HEK293 (cell line): ENCODE measurements at regions not wholly inside any gene's neighbourhood (a gene's known extent, or its start where the extent isn't known, plus 50 kb on each side); places are given as distances from the start of the nearest gene placed in this dataset.

Source experiments
- CTCF ChIA-PET: fragments of 350-600 bp; formaldehyde crosslinking; extraction: SDS; loops from one replicate; lab custom pipeline; 2021; ENCODE audit warnings: antibody characterized with exemption; lab: Yijun Ruan, JAX
- POLR2A ChIA-PET: fragments of 300-600 bp; formaldehyde crosslinking; extraction: SDS; loops from one replicate; lab custom pipeline; 2020; ENCODE audit warnings: antibody characterized with exemption, inconsistent platforms; lab: Yijun Ruan, JAX
- H3K27ac ChIP-seq: fragments of 200-500 bp; sonication (Bioruptor generic); 2 replicates; pipeline ENCODE4 v1.5.1; 2014; ENCODE audit warnings: low read depth, low read length, control low read depth, inconsistent platforms; ENCODE audit errors: extremely low read depth
- H3K36me3 ChIP-seq, 2 experiments: fragments of 200-500 bp in 1 of 2; sonication (Bioruptor generic) in 1 of 2; 1 replicate in 1 of 2; 2 replicates in 1 of 2; pipeline ENCODE4 v1.5.1; 2014 to 2017; ENCODE audit warnings: inconsistent platforms in 2 of 2, low read length in 2 of 2; ENCODE audit not compliant: control insufficient read depth in 2 of 2, insufficient read depth in 1 of 2
- H3K4me1 ChIP-seq: fragments of 200-500 bp; sonication (Bioruptor generic); 2 replicates; pipeline ENCODE4 v1.5.1; 2014; ENCODE audit warnings: mild to moderate bottlenecking, low read length, inconsistent platforms; ENCODE audit not compliant: control insufficient read depth, insufficient read depth
- H3K4me3 ChIP-seq: 2 replicates; pipeline ENCODE4 v1.5.1; 2011; ENCODE audit warnings: low read depth, mild to moderate bottlenecking, control low read depth, low read length, moderate library complexity
- H3K9me3 ChIP-seq: fragments of 200-500 bp; sonication (Bioruptor generic); 2 replicates; pipeline ENCODE4 v1.5.1; 2014; ENCODE audit warnings: low read depth, low read length, inconsistent platforms; ENCODE audit not compliant: control insufficient read depth, insufficient read depth
- GLIS2 ChIP-seq: fragments of 450-650 bp; formaldehyde crosslinking; IDR thresholded peaks from 2 replicates; pipeline ENCODE4 v1.5.1; 2016; ENCODE audit warnings: missing biosample characterization, missing genetic modification characterization
- KLF16 ChIP-seq: fragments of 450-650 bp; formaldehyde crosslinking; IDR thresholded peaks from 2 replicates; pipeline ENCODE4 v1.5.1; 2017; ENCODE audit warnings: missing biosample characterization, missing genetic modification characterization
- MZF1 ChIP-seq: fragments of 450-650 bp; formaldehyde crosslinking; IDR thresholded peaks from 2 replicates; pipeline ENCODE4 v1.5.1; 2017; ENCODE audit warnings: missing biosample characterization, missing genetic modification characterization, borderline replicate concordance
- SP2 ChIP-seq: fragments of 450-650 bp; formaldehyde crosslinking; IDR thresholded peaks from 2 replicates; pipeline ENCODE4 v1.5.1; 2016; ENCODE audit warnings: missing biosample characterization, missing genetic modification characterization
- SP3 ChIP-seq: fragments of 450-650 bp; formaldehyde crosslinking; IDR thresholded peaks from 2 replicates; pipeline ENCODE4 v1.5.1; 2016; ENCODE audit warnings: missing biosample characterization, missing genetic modification characterization
- TCF7L2 ChIP-seq: IDR thresholded peaks from 2 replicates; pipeline ENCODE4 v1.6.1; 2011; ENCODE audit warnings: low read depth, mild to moderate bottlenecking, inconsistent platforms, low read length, moderate library complexity, borderline replicate concordance
- TRIM28 ChIP-seq: IDR thresholded peaks from 2 replicates; pipeline ENCODE4 v1.6.1; 2011; ENCODE audit warnings: low read length, control low read depth, borderline replicate concordance
- ZBTB48 ChIP-seq: fragments of 450-650 bp; formaldehyde crosslinking; IDR thresholded peaks from 2 replicates; pipeline ENCODE4 v1.5.1; 2016; ENCODE audit warnings: missing biosample characterization, missing genetic modification characterization
- ZNF112 ChIP-seq: fragments of 450-650 bp; formaldehyde crosslinking; IDR thresholded peaks from 2 replicates; pipeline ENCODE4 v1.5.0; 2017; ENCODE audit warnings: missing biosample characterization, missing genetic modification characterization
- ZNF132 ChIP-seq: fragments of 450-650 bp; formaldehyde crosslinking; IDR thresholded peaks from 2 replicates; pipeline ENCODE4 v1.5.1; 2017; ENCODE audit warnings: missing biosample characterization, missing genetic modification characterization, borderline replicate concordance
- ZNF169 ChIP-seq: fragments of 450-650 bp; formaldehyde crosslinking; IDR thresholded peaks from 2 replicates; pipeline ENCODE4 v1.5.1; 2016; ENCODE audit warnings: missing biosample characterization, missing genetic modification characterization
- ZNF248 ChIP-seq: fragments of 450-650 bp; formaldehyde crosslinking; IDR thresholded peaks from 2 replicates; pipeline ENCODE4 v1.5.1; 2017; ENCODE audit warnings: missing biosample characterization, missing genetic modification characterization
- ZNF302 ChIP-seq: fragments of 450-650 bp; formaldehyde crosslinking; IDR thresholded peaks from 2 replicates; pipeline ENCODE4 v1.5.1; 2016; ENCODE audit warnings: missing biosample characterization, missing genetic modification characterization, low read depth
- ZNF404 ChIP-seq: fragments of 450-650 bp; formaldehyde crosslinking; IDR thresholded peaks from 2 replicates; pipeline ENCODE4 v1.5.1; 2017; ENCODE audit warnings: missing biosample characterization, missing genetic modification characterization
- ZNF416 ChIP-seq: fragments of 450-650 bp; formaldehyde crosslinking; IDR thresholded peaks from 2 replicates; pipeline ENCODE4 v1.5.1; 2016; ENCODE audit warnings: missing biosample characterization, missing genetic modification characterization
- ZNF555 ChIP-seq: fragments of 450-650 bp; formaldehyde crosslinking; conservative IDR thresholded peaks from 2 replicates; pipeline ENCODE4 v1.5.1; 2017; ENCODE audit warnings: missing biosample characterization, mild to moderate bottlenecking, missing genetic modification characterization, inconsistent platforms
- ZNF585B ChIP-seq: fragments of 450-650 bp; formaldehyde crosslinking; IDR thresholded peaks from 2 replicates; pipeline ENCODE4 v1.5.1; 2016; ENCODE audit warnings: missing biosample characterization, missing genetic modification characterization
- ZNF610 ChIP-seq: fragments of 450-650 bp; formaldehyde crosslinking; IDR thresholded peaks from 2 replicates; pipeline ENCODE4 v1.5.1; 2016; ENCODE audit warnings: missing biosample characterization, missing genetic modification characterization, borderline replicate concordance
- ZNF777 ChIP-seq: fragments of 450-650 bp; formaldehyde crosslinking; IDR thresholded peaks from 2 replicates; pipeline ENCODE4 v1.5.1; 2017; ENCODE audit warnings: missing biosample characterization, missing genetic modification characterization, borderline replicate concordance
- TF ChIP-seq, protein P1 (sequence below): fragments of 450-650 bp; formaldehyde crosslinking; IDR thresholded peaks from 2 replicates; pipeline ENCODE4 v1.5.1; 2016; ENCODE audit warnings: missing biosample characterization, missing genetic modification characterization
- TF ChIP-seq, protein P2 (sequence below): fragments of 450-650 bp; formaldehyde crosslinking; IDR thresholded peaks from 2 replicates; pipeline ENCODE4 v1.5.1; 2016; ENCODE audit warnings: missing biosample characterization, missing genetic modification characterization
- TF ChIP-seq, protein P3 (sequence below): fragments of 450-650 bp; formaldehyde crosslinking; IDR thresholded peaks from 2 replicates; pipeline ENCODE4 v1.5.1; 2016; ENCODE audit warnings: missing biosample characterization, missing genetic modification characterization
- TF ChIP-seq, protein P4 (sequence below): fragments of 450-650 bp; formaldehyde crosslinking; IDR thresholded peaks from 2 replicates; pipeline ENCODE4 v1.5.1; 2016; ENCODE audit warnings: missing biosample characterization, missing genetic modification characterization
- TF ChIP-seq, protein P5 (sequence below): fragments of 450-650 bp; formaldehyde crosslinking; IDR thresholded peaks from 2 replicates; pipeline ENCODE4 v1.5.1; 2016; ENCODE audit warnings: missing biosample characterization, missing genetic modification characterization

DNA sequence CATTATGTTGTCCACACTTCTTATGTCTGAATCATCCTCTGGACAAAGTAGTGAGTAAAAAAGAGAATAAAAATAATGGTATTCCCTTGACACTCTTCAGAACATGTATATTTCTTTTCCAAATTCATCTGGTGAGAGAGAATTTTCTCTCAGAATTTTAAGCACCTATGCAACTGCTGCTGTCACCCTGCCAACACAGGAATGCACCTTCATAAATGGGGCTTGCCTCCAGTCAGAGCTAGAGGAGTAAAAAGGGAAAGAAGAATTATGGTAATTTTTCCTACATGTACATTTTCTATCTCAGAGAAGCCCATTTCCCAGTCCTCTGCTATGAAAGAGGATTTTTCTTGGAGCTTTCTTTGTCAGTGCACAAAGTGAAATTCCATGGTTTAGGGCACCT, 92.2 kb upstream of the ALCAM start:
- H3K4me1 ChIP-seq: no peaks in the 10 kb centered on the region
- ChIA-PET POLR2A (no interaction called here), CTCF (no interaction called here)
- no peak overlapping the region for H3K27ac ChIP-seq
- H3K9me3 ChIP-seq: no peaks in the 10 kb centered on the region
- TF ChIP-seq GLIS2 (tag by site-specific recombination) (no peak), ZNF777 (tag by site-specific recombination) (no peak), TRIM28 (no peak), ZNF585B (tag by site-specific recombination) (no peak), ZNF555 (tag by site-specific recombination) (no peak), KLF16 (tag by site-specific recombination) (no peak), SP2 (tag by site-specific recombination) (no peak), MZF1 (tag by site-specific recombination) (no peak), ZNF404 (tag by site-specific recombination) (no peak), ZNF610 (no peak), ZNF416 (tag by site-specific recombination) (no peak)
- TF ChIP-seq, protein P1, sequence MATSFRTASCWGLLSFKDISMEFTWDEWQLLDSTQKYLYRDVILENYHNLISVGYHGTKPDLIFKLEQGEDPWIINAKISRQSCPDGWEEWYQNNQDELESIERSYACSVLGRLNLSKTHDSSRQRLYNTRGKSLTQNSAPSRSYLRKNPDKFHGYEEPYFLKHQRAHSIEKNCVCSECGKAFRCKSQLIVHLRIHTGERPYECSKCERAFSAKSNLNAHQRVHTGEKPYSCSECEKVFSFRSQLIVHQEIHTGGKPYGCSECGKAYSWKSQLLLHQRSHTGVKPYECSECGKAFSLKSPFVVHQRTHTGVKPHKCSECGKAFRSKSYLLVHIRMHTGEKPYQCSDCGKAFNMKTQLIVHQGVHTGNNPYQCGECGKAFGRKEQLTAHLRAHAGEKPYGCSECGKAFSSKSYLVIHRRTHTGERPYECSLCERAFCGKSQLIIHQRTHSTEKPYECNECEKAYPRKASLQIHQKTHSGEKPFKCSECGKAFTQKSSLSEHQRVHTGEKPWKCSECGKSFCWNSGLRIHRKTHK (tag by site-specific recombination): no peak
- H3K36me3 ChIP-seq: no peaks in the 10 kb centered on the region
- no peak overlapping the region for H3K4me3 ChIP-seq

DNA sequence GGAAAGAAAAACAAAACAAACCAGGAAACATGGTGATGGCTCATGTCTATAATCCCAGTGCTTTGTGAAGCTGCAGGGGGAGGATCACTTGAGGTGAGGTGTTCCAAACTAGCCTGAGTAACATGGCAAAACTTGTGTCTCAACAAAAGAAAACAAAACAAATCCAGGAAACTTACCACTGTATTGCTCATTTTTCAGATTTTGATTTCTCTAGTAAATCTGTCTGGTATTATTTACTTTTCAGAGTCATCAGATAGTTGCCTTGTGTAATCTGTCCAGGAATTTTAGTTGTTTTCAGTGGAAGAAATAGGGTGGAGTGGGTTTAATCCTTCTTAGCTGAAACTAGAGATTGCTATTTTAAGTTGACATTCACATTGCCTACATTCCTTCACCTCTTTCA, 91.8 kb upstream of the ALCAM start:
- Histone ChIP-seq H3K9me3 (no peaks in the 10 kb centered on the region), H3K4me3 (no peak overlapping the region), H3K27ac (no peak overlapping the region), H3K36me3 (no peaks in the 10 kb centered on the region), H3K4me1 (no peaks in the 10 kb centered on the region)
- ChIA-PET CTCF (no interaction called here), POLR2A (no interaction called here)
- no peak for TF ChIP-seq TCF7L2
- TF ChIP-seq, all 188 proteins: peak for 0

DNA sequence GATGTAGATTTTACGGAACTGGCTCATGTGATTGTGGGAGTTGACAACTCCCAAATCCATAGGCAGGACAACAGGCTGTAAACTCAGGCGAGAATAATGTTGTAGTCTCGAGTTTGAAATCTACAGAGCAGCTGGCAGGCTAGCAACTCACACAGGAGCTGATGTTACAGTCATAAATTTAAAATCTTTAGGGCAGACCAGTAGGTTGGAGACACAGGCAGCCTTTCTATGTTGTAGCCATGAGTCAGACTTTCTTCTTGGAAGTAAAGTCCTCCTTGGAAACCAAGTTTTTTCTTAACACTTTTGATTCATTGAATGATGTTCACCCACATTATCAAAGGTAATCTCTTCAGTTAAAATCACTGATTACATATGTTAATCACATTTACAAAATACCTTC, 89.1 kb upstream of the ALCAM start:
- Histone ChIP-seq H3K9me3 (no peaks in the 10 kb centered on the region), H3K4me1 (no peaks in the 10 kb centered on the region), H3K27ac (no peak overlapping the region), H3K36me3 (no peaks in the 10 kb centered on the region), H3K4me3 (no peak overlapping the region)
- ChIA-PET POLR2A (no interaction called here), CTCF (no interaction called here)
- TF ChIP-seq ZNF132 (no peak), ZNF169 (tag by site-specific recombination) (no peak), ZNF248 (tag by site-specific recombination) (no peak), ZNF302 (tag by site-specific recombination) (no peak), ZBTB48 (no peak), SP3 (no peak), ZNF112 (tag by site-specific recombination) (no peak)
- TF ChIP-seq, protein P2, sequence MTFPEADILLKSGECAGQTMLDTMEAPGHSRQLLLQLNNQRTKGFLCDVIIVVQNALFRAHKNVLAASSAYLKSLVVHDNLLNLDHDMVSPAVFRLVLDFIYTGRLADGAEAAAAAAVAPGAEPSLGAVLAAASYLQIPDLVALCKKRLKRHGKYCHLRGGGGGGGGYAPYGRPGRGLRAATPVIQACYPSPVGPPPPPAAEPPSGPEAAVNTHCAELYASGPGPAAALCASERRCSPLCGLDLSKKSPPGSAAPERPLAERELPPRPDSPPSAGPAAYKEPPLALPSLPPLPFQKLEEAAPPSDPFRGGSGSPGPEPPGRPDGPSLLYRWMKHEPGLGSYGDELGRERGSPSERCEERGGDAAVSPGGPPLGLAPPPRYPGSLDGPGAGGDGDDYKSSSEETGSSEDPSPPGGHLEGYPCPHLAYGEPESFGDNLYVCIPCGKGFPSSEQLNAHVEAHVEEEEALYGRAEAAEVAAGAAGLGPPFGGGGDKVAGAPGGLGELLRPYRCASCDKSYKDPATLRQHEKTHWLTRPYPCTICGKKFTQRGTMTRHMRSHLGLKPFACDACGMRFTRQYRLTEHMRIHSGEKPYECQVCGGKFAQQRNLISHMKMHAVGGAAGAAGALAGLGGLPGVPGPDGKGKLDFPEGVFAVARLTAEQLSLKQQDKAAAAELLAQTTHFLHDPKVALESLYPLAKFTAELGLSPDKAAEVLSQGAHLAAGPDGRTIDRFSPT (tag by site-specific recombination): no peak
- TF ChIP-seq, protein P3, sequence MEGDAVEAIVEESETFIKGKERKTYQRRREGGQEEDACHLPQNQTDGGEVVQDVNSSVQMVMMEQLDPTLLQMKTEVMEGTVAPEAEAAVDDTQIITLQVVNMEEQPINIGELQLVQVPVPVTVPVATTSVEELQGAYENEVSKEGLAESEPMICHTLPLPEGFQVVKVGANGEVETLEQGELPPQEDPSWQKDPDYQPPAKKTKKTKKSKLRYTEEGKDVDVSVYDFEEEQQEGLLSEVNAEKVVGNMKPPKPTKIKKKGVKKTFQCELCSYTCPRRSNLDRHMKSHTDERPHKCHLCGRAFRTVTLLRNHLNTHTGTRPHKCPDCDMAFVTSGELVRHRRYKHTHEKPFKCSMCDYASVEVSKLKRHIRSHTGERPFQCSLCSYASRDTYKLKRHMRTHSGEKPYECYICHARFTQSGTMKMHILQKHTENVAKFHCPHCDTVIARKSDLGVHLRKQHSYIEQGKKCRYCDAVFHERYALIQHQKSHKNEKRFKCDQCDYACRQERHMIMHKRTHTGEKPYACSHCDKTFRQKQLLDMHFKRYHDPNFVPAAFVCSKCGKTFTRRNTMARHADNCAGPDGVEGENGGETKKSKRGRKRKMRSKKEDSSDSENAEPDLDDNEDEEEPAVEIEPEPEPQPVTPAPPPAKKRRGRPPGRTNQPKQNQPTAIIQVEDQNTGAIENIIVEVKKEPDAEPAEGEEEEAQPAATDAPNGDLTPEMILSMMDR (tag by site-specific recombination): no peak
- TF ChIP-seq, protein P4, sequence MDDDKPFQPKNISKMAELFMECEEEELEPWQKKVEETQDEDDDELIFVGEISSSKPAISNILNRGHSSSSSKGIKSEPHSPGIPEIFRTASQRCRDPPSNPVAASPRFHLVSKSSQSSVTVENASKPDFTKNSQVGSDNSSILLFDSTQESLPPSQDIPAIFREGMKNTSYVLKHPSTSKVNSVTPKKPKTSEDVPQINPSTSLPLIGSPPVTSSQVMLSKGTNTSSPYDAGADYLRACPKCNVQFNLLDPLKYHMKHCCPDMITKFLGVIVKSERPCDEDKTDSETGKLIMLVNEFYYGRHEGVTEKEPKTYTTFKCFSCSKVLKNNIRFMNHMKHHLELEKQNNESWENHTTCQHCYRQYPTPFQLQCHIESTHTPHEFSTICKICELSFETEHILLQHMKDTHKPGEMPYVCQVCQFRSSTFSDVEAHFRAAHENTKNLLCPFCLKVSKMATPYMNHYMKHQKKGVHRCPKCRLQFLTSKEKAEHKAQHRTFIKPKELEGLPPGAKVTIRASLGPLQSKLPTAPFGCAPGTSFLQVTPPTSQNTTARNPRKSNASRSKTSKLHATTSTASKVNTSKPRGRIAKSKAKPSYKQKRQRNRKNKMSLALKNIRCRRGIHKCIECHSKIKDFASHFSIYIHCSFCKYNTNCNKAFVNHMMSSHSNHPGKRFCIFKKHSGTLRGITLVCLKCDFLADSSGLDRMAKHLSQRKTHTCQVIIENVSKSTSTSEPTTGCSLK (tag by site-specific recombination): no peak
- TF ChIP-seq, protein P5, sequence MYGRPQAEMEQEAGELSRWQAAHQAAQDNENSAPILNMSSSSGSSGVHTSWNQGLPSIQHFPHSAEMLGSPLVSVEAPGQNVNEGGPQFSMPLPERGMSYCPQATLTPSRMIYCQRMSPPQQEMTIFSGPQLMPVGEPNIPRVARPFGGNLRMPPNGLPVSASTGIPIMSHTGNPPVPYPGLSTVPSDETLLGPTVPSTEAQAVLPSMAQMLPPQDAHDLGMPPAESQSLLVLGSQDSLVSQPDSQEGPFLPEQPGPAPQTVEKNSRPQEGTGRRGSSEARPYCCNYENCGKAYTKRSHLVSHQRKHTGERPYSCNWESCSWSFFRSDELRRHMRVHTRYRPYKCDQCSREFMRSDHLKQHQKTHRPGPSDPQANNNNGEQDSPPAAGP (tag by site-specific recombination): no peak
